HepG2 (cell line): ENCODE measurements at regions not wholly inside any gene's neighbourhood (a gene's known extent, or its start where the extent isn't known, plus 50 kb on each side); places are given as distances from the start of the nearest gene placed in this dataset.

Experiments
- CTCF ChIP-seq: sonication (generic); formaldehyde crosslinking; IDR thresholded peaks from 2 replicates; pipeline ENCODE4 v1.5.0; 2020; ENCODE audit warnings: mild to moderate bottlenecking, missing genetic modification reagents, moderate library complexity
- GMEB1 ChIP-seq: sonication (generic); formaldehyde crosslinking; IDR thresholded peaks from 2 replicates; pipeline ENCODE4 v1.5.1; 2020; ENCODE audit warnings: missing genetic modification reagents, mild to moderate bottlenecking, borderline replicate concordance
- PHF20 ChIP-seq: sonication (generic); formaldehyde crosslinking; IDR thresholded peaks from 2 replicates; pipeline ENCODE4 v1.5.0; 2020; ENCODE audit warnings: mild to moderate bottlenecking, missing genetic modification reagents
- POLR2A ChIP-seq, 2 experiments: IDR thresholded peaks; 2 replicates each; pipeline ENCODE4 v1.6.1; 2011; ENCODE audit warnings: low read depth in 2 of 2, low read length in 2 of 2, mild to moderate bottlenecking in 1 of 2, moderate library complexity in 1 of 2; ENCODE audit not compliant: insufficient read depth in 1 of 2
- SMC3 ChIP-seq: IDR thresholded peaks from 2 replicates; pipeline ENCODE4 v1.6.1; 2011; ENCODE audit warnings: low read length, improper control_type of control experiment
- ZSCAN29 ChIP-seq: sonication (generic); formaldehyde crosslinking; conservative IDR thresholded peaks from 2 replicates; pipeline ENCODE4 v1.4.0; 2020; ENCODE audit warnings: mild to moderate bottlenecking, missing genetic modification reagents

- no peak for TF ChIP-seq POLR2A (IDR thresholded peaks at IDR 0.05; ENCODE audit: insufficient read depth in 1 of 2, low read depth in 2 of 2, low read length in 2 of 2)
- TF ChIP-seq GMEB1: no peak
- no peak for TF ChIP-seq PHF20 (CRISPR knock-in tag)
- TF ChIP-seq ZSCAN29: no peak
- TF ChIP-seq CTCF (CRISPR knock-in tag): peak; percentile 60
- peak; percentile 56; the same call in 1 of the 2 replicates for TF ChIP-seq SMC3
These were observed 165.2 kb upstream of the CST7 start for GRCh38 chr20:24783631-24784492.
